A172 (cell line): ENCODE measurements at regions not wholly inside any gene's neighbourhood (a gene's known extent, or its start where the extent isn't known, plus 50 kb on each side); places are given as distances from the start of the nearest gene placed in this dataset.

ENCODE experiments used
- DNase-seq: peaks from one replicate; pipeline ENCODE4 v3.0.0-alpha.2; 2015; ENCODE audit warnings: low spot score

DNA sequence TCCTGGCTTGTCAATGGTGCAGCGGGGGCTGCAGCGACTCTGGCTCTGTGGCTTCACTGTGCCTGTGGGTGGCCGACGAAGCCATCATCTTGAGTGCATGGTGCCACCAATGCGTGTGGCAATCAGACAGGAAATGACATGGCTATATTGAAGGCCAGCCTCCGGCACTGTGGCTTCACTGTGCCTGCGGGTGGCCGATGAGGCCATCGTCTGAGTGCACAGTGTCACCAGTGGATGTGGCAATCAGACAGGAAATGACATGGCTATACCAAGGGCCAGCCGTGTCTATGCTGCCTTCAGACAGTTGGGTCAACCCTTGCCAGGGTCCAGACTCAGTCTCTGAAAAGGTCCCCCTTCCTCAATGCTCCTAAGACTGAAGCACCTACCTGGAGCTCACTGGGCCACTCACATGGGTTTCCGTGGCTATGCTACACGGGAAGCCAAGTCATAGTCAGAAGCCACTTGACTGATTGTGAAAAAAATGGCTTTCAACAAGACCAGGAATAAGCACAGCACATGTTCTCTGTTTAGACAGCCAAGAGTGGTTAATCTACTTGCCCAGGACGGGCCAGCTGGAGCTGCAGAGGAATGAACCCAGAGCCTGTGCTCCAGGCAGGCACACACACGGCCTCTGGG is 67.5 kb upstream of the S1PR3 start:
- no peak for DNase-seq

DNA sequence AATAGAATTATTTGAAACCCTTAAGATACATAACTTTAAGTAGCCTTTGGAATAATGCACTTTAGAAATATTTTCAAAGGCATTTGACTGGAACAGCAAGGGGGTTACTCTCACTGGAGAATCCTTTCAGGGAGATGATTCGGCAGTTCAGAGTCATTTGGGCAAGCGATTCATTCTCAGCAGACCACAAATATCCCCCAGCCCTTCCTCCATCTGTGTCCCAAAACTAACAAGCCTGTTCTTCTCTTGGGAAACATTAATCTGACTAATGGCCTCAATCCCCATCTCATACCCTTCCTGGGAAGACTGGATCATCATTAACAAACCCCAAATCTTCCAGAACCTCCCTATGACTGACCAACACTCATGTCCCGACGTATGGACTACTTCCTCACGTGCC is 65.8 kb upstream of the S1PR3 start:
- no peak for DNase-seq

GRCh38 chr9:88926781-88927505 is 64.3 kb upstream of the S1PR3 start:
- DNase-seq: no peak

- DNase-seq: no peak
Observed at GRCh38 chr9:88927510-88927909, 63.8 kb upstream of the S1PR3 start.

GRCh38 chr9:88930716-88931115 is 60.6 kb upstream of the S1PR3 start:
- no peak for DNase-seq

GRCh38 chr9:88932766-88933165 is 58.5 kb upstream of the S1PR3 start:
- DNase-seq: no peak

DNA sequence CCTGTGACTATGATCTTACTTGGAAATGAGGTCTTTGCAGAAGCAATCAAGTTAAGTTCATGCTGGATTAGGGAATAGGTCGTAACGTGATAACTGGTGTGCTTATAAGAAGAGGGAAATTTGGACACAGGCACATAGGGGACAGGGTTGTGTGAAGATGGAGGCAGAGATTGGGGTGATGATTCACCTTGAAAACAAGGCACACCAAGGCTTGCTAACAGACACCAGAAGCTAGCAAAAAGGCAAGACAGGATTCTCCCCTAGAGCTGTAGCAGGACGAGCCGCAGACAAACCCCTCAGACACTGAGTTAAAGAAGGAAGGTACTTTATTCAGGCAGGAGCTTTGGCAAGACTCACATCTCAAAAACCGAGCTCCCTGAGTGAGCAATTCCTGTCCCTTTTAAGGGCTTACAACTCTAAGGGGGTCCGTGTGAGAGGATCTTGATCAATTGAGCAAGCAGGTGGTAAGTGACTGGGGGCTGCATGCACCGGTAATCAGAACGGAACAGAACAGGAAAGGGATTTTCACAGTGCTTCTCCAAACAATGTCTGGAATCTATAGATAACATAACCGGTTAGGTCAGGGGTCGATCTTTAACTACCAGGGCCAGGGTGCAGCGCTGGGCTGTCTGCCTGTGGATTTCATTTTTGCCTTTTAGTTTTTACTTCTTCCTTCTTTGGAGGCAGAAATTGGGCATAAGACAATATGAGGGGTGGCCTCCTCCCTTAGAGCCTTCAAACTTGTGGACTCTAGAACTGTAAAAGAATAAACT is 57.5 kb upstream of the S1PR3 start:
- no peak for DNase-seq

GRCh38 chr9:88934876-88935535 is 56.3 kb upstream of the S1PR3 start:
- DNase-seq: no peak

GRCh38 chr9:88936132-88936531 is 55.1 kb upstream of the S1PR3 start:
- DNase-seq: no peak

DNA sequence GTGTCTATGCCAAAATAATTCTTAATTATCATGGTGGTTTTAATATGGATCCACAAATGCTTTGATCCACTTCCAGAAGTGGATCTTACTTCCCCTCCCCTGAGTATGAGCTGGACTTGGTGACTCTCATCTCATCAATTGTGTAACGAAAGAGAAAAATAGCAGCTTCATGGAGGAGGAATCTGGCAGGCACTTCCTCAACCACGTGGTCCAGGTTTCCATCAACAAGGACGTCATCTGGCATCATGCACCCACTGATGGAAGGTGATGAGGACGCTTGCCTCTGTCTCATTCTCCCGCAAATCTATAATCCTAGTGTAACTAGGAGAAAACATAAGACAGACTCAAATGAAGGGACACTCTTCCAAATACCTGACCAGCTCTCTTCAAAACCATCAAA is 54.6 kb upstream of the S1PR3 start:
- no peak for DNase-seq

- no peak for DNase-seq
Observed at GRCh38 chr9:88937248-88937647, 54.0 kb upstream of the S1PR3 start.

GRCh38 chr9:88938189-88938588 is 53.1 kb upstream of the S1PR3 start:
- no peak for DNase-seq
